Inflammatory macrophage treated with lipopolysaccharide for 1 hour (primary cell): ENCODE measurements at regions not wholly inside any gene's neighbourhood (a gene's known extent, or its start where the extent isn't known, plus 50 kb on each side); places are given as distances from the start of the nearest gene placed in this dataset.

Experiments
- DNase-seq, 2 donors: peaks; one replicate each; pipeline ENCODE4 v3.0.0-alpha.2; 2020 to 2022

GRCh38 chr1:87833166-87833565 lies 504.5 kb downstream of the LMO4 start:
- DNase-seq, result peak; percentile 52 to 62

DNA sequence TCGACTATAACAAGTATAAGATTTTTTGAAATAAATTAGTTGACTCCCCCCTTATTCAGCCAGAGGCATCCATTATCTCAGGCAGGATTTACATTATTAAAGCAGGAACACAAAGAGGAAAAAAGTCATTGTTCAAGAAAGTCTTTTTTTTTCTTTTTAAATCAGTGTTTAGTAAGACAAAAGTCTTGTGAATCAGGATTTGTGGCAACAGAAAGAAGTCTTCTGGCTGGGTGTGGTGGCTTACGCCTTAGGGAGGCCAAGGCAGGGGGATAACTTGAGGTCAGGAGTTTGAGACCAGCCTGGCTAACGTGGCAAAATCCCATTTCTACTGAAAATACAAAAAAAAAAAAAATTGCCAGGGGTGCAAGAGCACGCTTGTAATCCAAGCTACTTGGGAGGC lies 505.5 kb downstream of the LMO4 start:
- DNase-seq, result no peak

DNA sequence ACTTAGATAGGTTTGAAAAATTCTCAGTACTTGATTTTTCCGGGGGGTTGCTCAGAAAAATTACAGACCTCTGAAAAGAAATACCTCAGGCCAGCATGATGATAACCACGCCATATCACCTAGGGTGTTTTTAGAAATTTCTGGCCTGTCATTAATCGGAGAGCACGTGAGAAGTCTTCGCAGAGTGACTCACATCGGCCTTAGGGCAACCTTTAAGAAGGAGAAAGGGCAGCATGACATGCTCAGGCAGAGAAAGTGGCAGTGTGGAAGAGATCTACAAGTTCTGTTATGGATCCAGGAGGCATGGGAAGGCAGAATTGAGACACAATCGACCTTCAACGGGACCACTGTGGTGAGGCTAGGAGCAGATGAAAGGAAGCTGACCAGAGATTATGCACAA lies 506.3 kb downstream of the LMO4 start:
- DNase-seq, result no peak

- DNase-seq, result no peak
These were observed 512.1 kb downstream of the LMO4 start for GRCh38 chr1:87840767-87841166.

- no peak for DNase-seq
These were observed 512.7 kb downstream of the LMO4 start for GRCh38 chr1:87841332-87841731.

- no peak for DNase-seq
These were observed 513.5 kb downstream of the LMO4 start for GRCh38 chr1:87842156-87842555.

GRCh38 chr1:87844251-87844650 lies 515.6 kb downstream of the LMO4 start:
- DNase-seq, result no peak

DNA sequence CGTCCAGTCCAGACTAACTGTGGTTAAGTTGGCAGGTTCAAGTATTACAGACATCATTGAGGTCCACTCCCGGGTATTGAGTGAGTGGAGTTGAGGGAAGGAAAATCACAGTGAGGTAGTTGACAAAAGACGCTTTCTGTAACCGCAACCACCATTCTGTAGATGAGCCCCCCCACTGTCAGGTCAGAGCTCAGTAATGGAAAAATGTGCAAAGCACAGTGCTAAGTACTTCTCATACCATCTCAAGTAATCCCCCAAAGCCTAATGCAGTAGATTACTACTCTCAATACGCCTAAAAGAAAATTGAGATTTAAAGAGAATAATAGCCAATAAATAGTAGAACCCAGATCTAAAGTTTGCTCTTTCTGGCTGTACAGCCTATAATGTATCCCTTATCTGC lies 522.8 kb downstream of the LMO4 start:
- no peak for DNase-seq

DNA sequence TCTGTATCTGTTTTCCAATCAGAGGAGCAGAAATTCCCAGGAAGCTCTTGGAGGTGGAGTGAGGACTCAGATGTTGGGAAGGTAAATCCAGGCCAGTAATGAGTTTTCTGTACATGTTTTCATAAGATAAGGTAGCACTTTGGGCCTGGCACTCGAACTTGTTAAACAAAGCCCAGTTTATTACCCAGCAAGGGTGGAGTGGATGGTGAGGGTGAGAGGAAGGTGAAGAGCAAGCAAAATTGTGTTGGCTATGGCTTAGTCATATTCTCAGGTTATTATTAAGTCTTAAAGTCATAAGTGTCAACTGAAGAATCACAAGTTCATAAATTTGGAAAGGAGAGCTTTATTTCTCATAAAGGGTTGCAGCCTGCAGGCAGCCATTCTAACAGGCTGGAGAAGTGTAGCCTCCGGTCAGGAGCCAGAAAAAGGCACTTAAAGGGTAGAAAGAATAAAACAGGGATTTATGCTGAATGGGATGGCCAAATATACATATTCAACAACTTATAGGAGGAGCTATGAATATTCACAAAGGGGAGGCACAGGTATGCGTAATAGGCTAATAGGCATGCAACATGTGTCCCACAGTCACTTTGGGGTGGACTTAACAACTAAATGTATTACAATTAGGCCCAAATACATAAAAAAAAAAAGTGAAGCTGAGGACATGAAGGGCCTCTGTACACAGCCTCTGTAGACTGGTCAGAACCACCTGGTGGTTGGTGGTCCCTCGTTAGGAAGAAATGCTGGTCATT lies 523.9 kb downstream of the LMO4 start:
- no peak for DNase-seq

DNA sequence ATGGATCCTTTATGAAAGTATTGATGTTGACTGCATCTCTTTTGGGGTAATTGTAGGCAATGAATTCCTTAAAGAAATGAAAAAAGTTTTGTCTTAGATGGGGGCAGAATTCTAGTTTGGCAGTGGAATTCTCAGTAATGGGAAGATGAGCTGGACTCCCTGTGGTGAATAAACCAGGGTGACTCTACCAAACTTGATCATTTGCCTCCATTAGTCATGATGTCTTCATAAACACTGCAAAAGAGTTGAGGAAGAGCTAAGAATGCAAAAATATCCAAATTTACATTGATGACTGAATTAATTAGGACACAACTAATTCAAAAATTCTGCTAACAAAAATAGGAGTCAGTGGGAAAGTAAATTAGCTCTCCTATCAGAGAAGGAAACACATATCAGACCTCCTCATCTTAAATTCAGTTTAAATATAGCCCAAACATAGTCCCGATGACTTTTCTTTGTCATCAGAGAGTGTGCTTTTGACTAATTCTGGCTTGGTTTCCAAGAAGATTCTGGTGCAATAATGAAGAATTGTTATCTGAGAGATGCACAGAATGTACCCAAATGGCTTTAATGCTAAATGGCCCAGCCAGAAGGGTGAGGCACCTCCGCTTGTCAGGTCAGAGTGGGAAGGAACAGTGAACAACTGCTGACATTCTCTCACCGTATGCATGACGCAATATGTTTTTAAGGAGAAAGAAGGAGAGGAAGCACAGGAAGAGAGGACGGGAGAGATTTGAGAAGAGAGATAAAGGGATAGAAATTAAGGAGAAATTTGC lies 525.1 kb downstream of the LMO4 start:
- no peak for DNase-seq

DNA sequence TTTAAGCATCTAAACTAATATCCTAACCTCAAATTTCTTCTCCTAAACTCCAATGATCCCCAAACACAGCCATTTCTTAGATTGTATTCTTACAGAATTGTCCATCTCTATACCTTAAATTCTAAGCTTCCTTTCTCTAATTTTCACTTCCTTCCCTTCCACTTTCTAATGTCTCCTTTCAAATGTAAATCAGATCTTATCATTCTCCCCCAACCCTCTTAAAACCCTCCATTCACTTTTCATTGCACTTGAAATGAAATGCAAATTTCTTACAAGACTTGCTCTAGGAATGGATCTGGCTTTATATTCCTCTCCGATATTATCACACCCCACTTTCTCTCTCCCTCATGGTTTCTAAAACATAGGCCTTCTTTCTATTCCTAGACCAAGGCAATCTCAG lies 534.6 kb downstream of the LMO4 start:
- no peak for DNase-seq

DNA sequence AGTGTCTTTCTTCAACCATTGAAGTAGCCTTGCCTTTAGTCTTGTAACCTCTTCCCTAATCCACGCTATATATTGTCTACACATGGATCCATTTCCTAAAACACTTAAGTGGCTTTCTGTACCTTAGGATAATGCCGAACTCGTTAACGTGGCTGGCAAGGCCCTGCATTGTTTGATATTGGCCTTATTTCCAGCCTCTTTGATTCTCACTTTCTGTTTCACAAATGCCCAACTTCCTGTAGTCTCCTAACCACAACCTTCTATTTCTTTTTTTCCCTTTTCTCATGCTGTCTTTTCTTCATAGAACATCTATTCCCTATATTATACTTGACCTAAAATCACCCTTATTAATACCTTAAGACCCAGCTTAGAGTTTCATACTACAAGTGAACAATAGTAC lies 536.0 kb downstream of the LMO4 start:
- peak; percentile 9 to 10 for DNase-seq

- DNase-seq, result no peak
These were observed 537.7 kb downstream of the LMO4 start for GRCh38 chr1:87866416-87866815.

DNA sequence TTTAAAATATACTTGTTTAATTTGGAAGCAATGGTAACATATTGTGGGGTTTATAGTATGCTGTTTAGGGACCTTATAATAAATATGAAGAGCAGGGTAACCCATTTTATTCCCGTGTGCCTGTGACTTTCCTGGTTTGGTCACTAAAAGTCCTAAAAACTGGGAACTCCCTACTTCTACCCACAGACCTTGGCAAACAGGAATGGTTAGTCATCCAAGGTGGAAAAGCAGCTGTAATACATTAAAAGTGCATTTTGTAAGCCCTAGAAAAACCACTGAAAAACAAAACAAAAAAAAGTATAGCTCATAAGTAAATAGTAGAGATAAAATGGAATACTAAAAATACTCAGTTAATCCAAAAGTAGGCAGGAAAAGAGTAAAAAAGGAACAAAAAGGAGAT lies 538.9 kb downstream of the LMO4 start:
- DNase-seq, result peak; percentile 23 to 56

DNA sequence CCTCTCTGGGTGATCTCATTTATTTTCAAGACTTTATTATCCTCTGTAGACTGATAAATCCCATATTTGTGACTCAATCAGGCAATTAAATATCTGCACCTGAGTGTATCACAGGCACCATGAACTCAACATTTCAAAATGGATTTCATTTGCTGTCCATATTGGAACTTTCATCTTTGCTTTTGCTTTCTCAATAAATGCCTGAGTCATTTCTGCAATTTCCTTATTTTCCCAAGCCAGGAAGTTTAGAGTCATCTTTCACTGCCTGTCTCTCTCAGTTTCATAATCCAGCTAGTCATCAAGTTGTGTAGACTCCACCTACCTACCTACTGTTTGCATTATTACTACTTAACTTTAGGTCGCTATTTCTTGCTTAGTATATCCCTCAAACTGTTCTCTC lies 540.9 kb downstream of the LMO4 start:
- DNase-seq, result peak; percentile 88 to 94

DNA sequence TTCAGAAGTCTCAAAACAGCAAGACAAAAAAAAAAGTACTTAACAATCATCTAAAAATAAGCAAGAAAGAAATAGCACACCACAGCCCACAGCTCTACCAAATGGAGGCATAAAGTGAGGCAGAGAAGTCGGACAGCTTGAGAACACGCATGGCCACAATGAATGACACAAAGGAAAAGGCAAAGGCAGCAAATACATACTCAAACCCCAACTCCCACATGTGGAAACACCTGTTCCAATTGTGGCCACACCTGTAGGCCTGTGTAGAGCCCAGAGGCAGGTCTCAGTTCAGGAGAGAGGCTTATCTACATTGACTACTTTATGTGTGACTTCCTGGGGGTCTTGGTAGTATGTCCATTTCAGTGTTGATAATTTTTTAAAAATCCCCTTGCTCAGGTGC lies 543.5 kb downstream of the LMO4 start:
- DNase-seq, result no peak

- no peak for DNase-seq
These were observed 544.0 kb downstream of the LMO4 start for GRCh38 chr1:87872692-87873091.

DNA sequence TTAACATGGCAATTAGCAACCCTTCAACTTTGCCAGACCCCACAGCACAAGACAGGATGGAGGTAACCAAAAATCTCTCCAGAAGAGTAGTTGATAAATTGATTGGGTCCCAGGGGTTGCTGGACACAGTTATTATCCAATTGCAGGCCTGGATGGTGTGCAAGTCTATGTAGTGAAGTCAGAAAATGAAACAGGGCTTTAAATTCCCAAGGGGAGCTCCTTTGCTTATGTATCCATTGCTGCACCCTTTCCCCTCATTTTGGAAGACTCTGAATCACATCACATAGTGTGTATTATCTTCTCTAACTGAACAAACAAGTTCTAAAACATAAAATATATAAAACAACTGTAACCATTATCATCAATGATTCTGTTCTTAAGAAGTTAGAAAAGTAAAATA lies 550.2 kb downstream of the LMO4 start:
- no peak for DNase-seq

- no peak for DNase-seq
These were observed 551.5 kb downstream of the LMO4 start for GRCh38 chr1:87880098-87880760.

- no peak for DNase-seq
These were observed 552.1 kb downstream of the LMO4 start for GRCh38 chr1:87880764-87881163.

GRCh38 chr1:87883906-87884305 lies 555.2 kb downstream of the LMO4 start:
- DNase-seq, result no peak

- no peak for DNase-seq
These were observed 555.9 kb downstream of the LMO4 start for GRCh38 chr1:87884581-87884980.

- DNase-seq, result no peak
These were observed 556.8 kb downstream of the LMO4 start for GRCh38 chr1:87885278-87886025.
